A549 (cell line): ENCODE measurements at regions not wholly inside any gene's neighbourhood (a gene's known extent, or its start where the extent isn't known, plus 50 kb on each side); places are given as distances from the start of the nearest gene placed in this dataset.

Source experiments
- ATAC-seq, 2 experiments: fragments of 200-7000 bp in 1 of 2; fragments of >200 bp in 1 of 2; cut with Nextera tagmentation in 1 of 2; cut with Tn5 transposase in 1 of 2; 3 replicates each; pipeline versions ENCODE4 v1.8.0 to v1.9.1; 2018 to 2020; ENCODE audit warnings: mild to moderate bottlenecking in 1 of 2, moderate library complexity in 1 of 2
- CTCF ChIA-PET: fragments of 300-600 bp; sonication (Branson Sonifier 250); formaldehyde crosslinking; extraction: SDS; loops from one replicate; lab custom pipeline; 2021; ENCODE audit warnings: antibody characterized with exemption, inconsistent platforms; lab: Yijun Ruan, JAX
- POLR2A ChIA-PET: fragments of 350-600 bp; formaldehyde crosslinking; extraction: SDS; loops from one replicate; lab custom pipeline; 2021; ENCODE audit warnings: antibody characterized with exemption, inconsistent platforms; lab: Yijun Ruan, JAX
- DNase-seq, 2 experiments: peaks; one replicate each; pipeline versions ENCODE4 v3.0.0 to v3.0.0-alpha.2; 2011 to 2016; ENCODE audit warnings: low read depth in 1 of 2, low spot score in 1 of 2
- FAIRE-seq: peaks from 2 replicates; lab custom pipeline; 2011; peaks lifted over from hg19 to GRCh38; lab: Jason Lieb, UNC
- H3K27ac ChIP-seq, 2 experiments: fragments of >200 bp; sonication (Bioruptor Twin); formaldehyde crosslinking; 3 replicates each; pipeline ENCODE4 v1.5.1; 2016 to 2017
- H3K4me1 ChIP-seq: fragments of >200 bp; sonication (Bioruptor Twin); formaldehyde crosslinking; 3 replicates; pipeline ENCODE4 v1.6.1; 2016
- H3K4me2 ChIP-seq: fragments of >200 bp; sonication (Bioruptor Twin); formaldehyde crosslinking; 3 replicates; pipeline ENCODE4 v1.6.1; 2016
- H3K4me3 ChIP-seq: fragments of >200 bp; sonication (Bioruptor Twin); formaldehyde crosslinking; 3 replicates; pipeline ENCODE4 v1.5.1; 2016
- H3K9me3 ChIP-seq: fragments of >200 bp; sonication (Bioruptor Twin); formaldehyde crosslinking; 3 replicates; pipeline ENCODE4 v1.6.1; 2016
- BCL3 ChIP-seq: fragments of >200 bp; sonication (Bioruptor Twin); formaldehyde crosslinking; IDR thresholded peaks from 3 replicates; pipeline ENCODE4 v1.6.1; 2016
- BHLHE40 ChIP-seq: IDR thresholded peaks from 2 replicates; pipeline ENCODE4 v1.6.1; 2012; ENCODE audit warnings: low read depth, low read length, inconsistent platforms
- CBX8 ChIP-seq: fragments of 200-600 bp; sonication (generic); IDR thresholded peaks from 2 replicates; pipeline ENCODE4 v1.6.1; 2016
- CEBPB ChIP-seq, 2 experiments: fragments of >200 bp in 1 of 2; sonication (Bioruptor Twin) in 1 of 2; formaldehyde crosslinking in 1 of 2; IDR thresholded peaks; 2 replicates each; pipeline ENCODE4 v1.6.1; 2012 to 2016
- CHD4 ChIP-seq: fragments of 200-600 bp; sonication (generic); IDR thresholded peaks from 2 replicates; pipeline ENCODE4 v1.6.1; 2016; ENCODE audit warnings: antibody characterized with exemption, mild to moderate bottlenecking, borderline replicate concordance
- EHF ChIP-seq: fragments of 250-450 bp; sonication (Bioruptor Pico); IDR thresholded peaks from 2 replicates; pipeline ENCODE4 v1.5.0; 2020; ENCODE audit warnings: mild to moderate bottlenecking
- EHMT2 ChIP-seq: fragments of 200-600 bp; sonication (generic); IDR thresholded peaks from 2 replicates; pipeline ENCODE4 v1.6.1; 2016; ENCODE audit warnings: antibody characterized with exemption, low read depth, mild to moderate bottlenecking, moderate library complexity
- ELK1 ChIP-seq: fragments of 150-350 bp; IDR thresholded peaks from 2 replicates; pipeline ENCODE4 v1.6.1; 2014; ENCODE audit warnings: low read depth, mild to moderate bottlenecking, low read length
- EP300 ChIP-seq, 2 experiments: fragments of >200 bp; sonication (Bioruptor Twin); formaldehyde crosslinking; IDR thresholded peaks; 2 replicates in 1 of 2; 3 replicates in 1 of 2; pipeline ENCODE4 v1.6.1; 2016 to 2017
- FOSL2 ChIP-seq, 2 experiments: fragments of 450-650 bp in 1 of 2; fragments of >200 bp in 1 of 2; sonication (Bioruptor Twin) in 1 of 2; formaldehyde crosslinking; IDR thresholded peaks; 2 replicates each; pipeline versions ENCODE4 v1.5.0 to v1.6.1; 2016 to 2020; ENCODE audit warnings: mild to moderate bottlenecking in 1 of 2, moderate library complexity in 1 of 2
- HES2 ChIP-seq: fragments of >200 bp; sonication (Bioruptor Twin); formaldehyde crosslinking; IDR thresholded peaks from 2 replicates; pipeline ENCODE4 v1.6.1; 2016
- HOXB5 ChIP-seq: fragments of 250-450 bp; sonication (Bioruptor Pico); IDR thresholded peaks from 2 replicates; pipeline ENCODE4 v1.5.0; 2020; ENCODE audit warnings: mild to moderate bottlenecking, moderate library complexity
- JUNB ChIP-seq: fragments of >200 bp; sonication (Bioruptor Twin); formaldehyde crosslinking; IDR thresholded peaks from 2 replicates; pipeline ENCODE4 v1.6.1; 2016
- KDM5A ChIP-seq: fragments of 200-600 bp; sonication (generic); IDR thresholded peaks from 2 replicates; pipeline ENCODE4 v1.6.1; 2016; ENCODE audit warnings: antibody characterized with exemption, mild to moderate bottlenecking
- MAFK ChIP-seq: fragments of 450-650 bp; IDR thresholded peaks from 2 replicates; pipeline ENCODE4 v1.6.1; 2014; ENCODE audit not compliant: partially characterized antibody
- MAX ChIP-seq: IDR thresholded peaks from 2 replicates; pipeline ENCODE4 v1.6.1; 2012
- MAZ ChIP-seq: fragments of 150-350 bp; IDR thresholded peaks from 2 replicates; pipeline ENCODE4 v1.6.1; 2014; ENCODE audit warnings: antibody characterized with exemption, low read depth, low read length, borderline replicate concordance
- NR3C1 ChIP-seq: fragments of >200 bp; sonication (Bioruptor Twin); formaldehyde crosslinking; IDR thresholded peaks from 3 replicates; pipeline ENCODE4 v1.6.1; 2017
- POLR2AphosphoS2 ChIP-seq: conservative IDR thresholded peaks from 2 replicates; pipeline ENCODE4 v1.6.1; 2012; ENCODE audit warnings: low read length, improper control_type of control experiment, inconsistent platforms
- RAD21 ChIP-seq, 2 experiments: fragments of >200 bp in 1 of 2; sonication (Bioruptor Twin) in 1 of 2; formaldehyde crosslinking in 1 of 2; IDR thresholded peaks in 1 of 2; conservative IDR thresholded peaks in 1 of 2; 2 replicates in 1 of 2; 3 replicates in 1 of 2; pipeline ENCODE4 v1.6.1; 2012 to 2018; ENCODE audit warnings: inconsistent platforms in 1 of 2
- RARB ChIP-seq: fragments of 250-450 bp; sonication (Bioruptor Pico); IDR thresholded peaks from 2 replicates; pipeline ENCODE4 v1.8.0; 2021; ENCODE audit warnings: mild to moderate bottlenecking, moderate library complexity
- RCOR1 ChIP-seq: fragments of 150-350 bp; IDR thresholded peaks from 2 replicates; pipeline ENCODE4 v1.6.1; 2014; ENCODE audit warnings: antibody characterized with exemption, low read length, low read depth
- REST ChIP-seq: fragments of 200-600 bp; sonication (generic); IDR thresholded peaks from 2 replicates; pipeline ENCODE4 v1.6.1; 2016; ENCODE audit warnings: antibody characterized with exemption, mild to moderate bottlenecking, moderate library complexity
- RFX5 ChIP-seq: fragments of 450-650 bp; IDR thresholded peaks from 2 replicates; pipeline ENCODE4 v1.7.1; 2014; ENCODE audit warnings: antibody characterized with exemption, mild to moderate bottlenecking, moderate library complexity
- SMC3 ChIP-seq: fragments of >200 bp; sonication (Bioruptor Twin); formaldehyde crosslinking; IDR thresholded peaks from 3 replicates; pipeline ENCODE4 v1.6.1; 2018; ENCODE audit warnings: inconsistent platforms
- TP53 ChIP-seq: fragments of 250-450 bp; sonication (Bioruptor Pico); IDR thresholded peaks from 2 replicates; pipeline ENCODE4 v1.5.0; 2021; ENCODE audit warnings: mild to moderate bottlenecking, moderate library complexity
- ZNF302 ChIP-seq: fragments of 250-450 bp; sonication (Bioruptor Pico); IDR thresholded peaks from 2 replicates; pipeline ENCODE4 v1.9.0; 2021; ENCODE audit warnings: inconsistent platforms, mild to moderate bottlenecking, moderate library complexity
- ZSCAN20 ChIP-seq: fragments of 250-450 bp; sonication (Bioruptor Pico); IDR thresholded peaks from 2 replicates; pipeline ENCODE4 v1.8.0; 2022; ENCODE audit warnings: mild to moderate bottlenecking, moderate library complexity
- WGBS: methylation state at CpG from one replicate; pipeline ENCODE4 v1.1.6; 2017; ENCODE audit errors: missing lambda C conversion rate; 5-methylcytosine and 5-hydroxymethylcytosine counted together

- Histone ChIP-seq H3K4me1 (no peaks in the 10 kb centered on the region), H3K27ac (no peak overlapping the region), H3K9me3 (no peaks in the 10 kb centered on the region), H3K4me3 (no peak overlapping the region), H3K4me2 (no peak overlapping the region)
- TF ChIP-seq ZNF302 (CRISPR knock-in tag) (no peak), MAX (no peak), EP300 (IDR thresholded peaks at IDR 0.05) (no peak), REST (no peak), FOSL2 (IDR thresholded peaks at IDR 0.05) (no peak), FOSL2 (CRISPR knock-in tag; IDR thresholded peaks at IDR 0.05) (no peak), RARB (CRISPR knock-in tag) (no peak), ELK1 (no peak), CBX8 (no peak), BHLHE40 (no peak), MAFK (no peak), POLR2AphosphoS2 (no peak), NR3C1 (no peak), MAZ (no peak)
- no peak for ATAC-seq
- no peak for DNase-seq
- ChIA-PET CTCF (no interaction called here), POLR2A (no interaction called here)
- no peak for FAIRE-seq
These were observed 65.8 kb downstream of the ISL1 start for GRCh38 chr5:51449026-51449425.

GRCh38 chr5:51452562-51452961 lies 69.3 kb downstream of the ISL1 start:
- TF ChIP-seq KDM5A (no peak), RCOR1 (no peak), TP53 (CRISPR knock-in tag) (no peak), HES2 (no peak), ZSCAN20 (CRISPR knock-in tag) (no peak), HOXB5 (CRISPR knock-in tag) (no peak), POLR2AphosphoS2 (no peak), RARB (CRISPR knock-in tag) (no peak), JUNB (no peak), ELK1 (no peak), RAD21 (conservative IDR thresholded peaks at IDR 0.05 in 1 of 2, IDR thresholded peaks at IDR 0.05 in 1 of 2) (no peak), RFX5 (no peak), SMC3 (no peak), NR3C1 (no peak), CEBPB (IDR thresholded peaks at IDR 0.05) (no peak), EHMT2 (no peak), ZNF302 (CRISPR knock-in tag) (no peak), BCL3 (no peak), CHD4 (no peak), EHF (CRISPR knock-in tag) (no peak)
- Histone ChIP-seq H3K4me2 (no peak overlapping the region), H3K4me3 (no peak overlapping the region), H3K4me1 (no peaks in the 10 kb centered on the region), H3K9me3 (no peaks in the 10 kb centered on the region), H3K27ac (no peak overlapping the region)
- ATAC-seq = no peak
- no peak for FAIRE-seq
- WGBS = 44% methylated on average over 3 of the region's 3 CpGs
- ChIA-PET CTCF (interaction anchor here (0.6 kb wide), 1 partner anchor 917 kb away, joined by 3 read pairs; no protein-coding TSS in a partner anchor), POLR2A (no interaction called here)
- DNase-seq = no peak
